HG03469 (cell line): ENCODE measurements at regions not wholly inside any gene's neighbourhood (a gene's known extent, or its start where the extent isn't known, plus 50 kb on each side); places are given as distances from the start of the nearest gene placed in this dataset.

Experiments
- ATAC-seq: cut with Tn5 transposase; IDR thresholded peaks from one replicate; pipeline ENCODE4 v1.9.1; 2021; ENCODE audit warnings: mild to moderate bottlenecking, moderate library complexity, moderate number of reproducible peaks; ENCODE audit not compliant: unreplicated experiment

GRCh38 chr9:73845539-73845938, 651.6 kb upstream of the RORB start:
- ATAC-seq: peak; percentile 74

DNA sequence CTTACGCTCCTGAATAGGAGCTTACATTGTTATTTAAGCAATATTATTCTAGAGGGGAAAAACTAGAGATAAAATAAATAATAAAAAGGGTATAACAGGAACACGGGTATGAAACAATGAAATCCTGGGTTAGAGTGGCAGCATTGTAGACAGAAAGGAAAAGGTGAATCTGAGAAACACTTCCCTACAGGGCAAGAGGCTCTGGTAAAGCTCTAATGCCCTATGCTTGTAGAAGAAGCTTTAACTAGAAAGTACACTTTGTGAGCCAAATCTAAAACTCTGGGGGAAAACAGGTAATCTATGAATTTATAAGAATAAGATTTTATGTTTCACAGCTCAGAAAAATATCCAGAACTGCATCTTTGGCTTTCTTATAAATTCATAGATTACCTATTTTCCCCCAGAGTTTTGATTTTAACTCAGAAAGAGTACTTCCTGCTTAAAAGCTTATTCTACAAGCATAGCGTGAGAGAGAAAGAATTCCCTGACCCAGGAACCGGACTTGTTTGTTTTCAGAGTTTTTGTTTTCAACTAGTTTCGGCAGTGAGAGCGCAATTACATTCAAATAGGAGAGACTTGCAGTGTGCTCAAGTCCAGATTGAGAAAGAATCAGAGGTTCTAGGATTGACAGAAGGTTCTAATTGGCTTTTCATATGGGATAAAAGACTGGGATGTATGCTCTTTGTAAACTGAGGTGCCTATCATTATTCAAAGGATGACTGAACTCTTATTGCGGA, 651.0 kb upstream of the RORB start:
- ATAC-seq: no peak

- ATAC-seq: no peak
Observed at GRCh38 chr9:73847536-73847935, 649.6 kb upstream of the RORB start.

DNA sequence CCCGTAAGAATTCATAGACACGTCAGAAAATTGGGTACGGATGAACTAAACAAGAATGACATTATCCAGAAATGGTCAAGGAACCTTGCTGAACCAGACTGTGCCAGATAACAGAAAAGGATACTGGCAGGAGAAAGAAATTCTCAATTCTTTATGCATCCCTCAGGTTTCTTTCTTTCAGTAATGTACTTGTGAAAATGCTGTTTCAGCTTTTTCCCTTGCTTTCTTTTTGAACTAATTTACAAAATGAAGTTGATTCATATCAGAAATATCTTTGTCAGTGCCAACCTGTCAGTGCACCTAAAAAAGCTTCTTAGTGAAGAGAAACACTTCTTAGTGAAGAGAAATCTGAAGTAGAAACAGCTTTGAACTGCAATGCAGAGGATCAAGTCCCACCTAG, 643.6 kb upstream of the RORB start:
- ATAC-seq: no peak

DNA sequence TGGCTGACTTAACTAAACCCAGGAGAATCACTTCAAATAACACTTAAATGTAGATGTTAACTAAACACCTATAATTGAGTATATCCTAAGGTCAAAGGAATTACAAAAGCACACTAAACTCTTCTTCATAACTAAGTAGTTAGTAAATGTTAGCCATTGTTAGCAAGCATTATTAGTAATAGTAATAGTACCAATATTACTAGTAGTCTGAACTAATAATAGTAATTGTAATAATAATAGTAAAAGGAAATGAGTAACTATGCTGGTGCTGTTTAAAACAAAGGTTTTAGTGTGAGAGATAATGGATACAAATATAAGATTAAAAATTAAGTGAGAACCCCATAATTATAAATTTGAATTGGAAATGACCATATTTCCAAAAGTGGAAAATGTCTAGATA, 641.9 kb upstream of the RORB start:
- no peak for ATAC-seq

DNA sequence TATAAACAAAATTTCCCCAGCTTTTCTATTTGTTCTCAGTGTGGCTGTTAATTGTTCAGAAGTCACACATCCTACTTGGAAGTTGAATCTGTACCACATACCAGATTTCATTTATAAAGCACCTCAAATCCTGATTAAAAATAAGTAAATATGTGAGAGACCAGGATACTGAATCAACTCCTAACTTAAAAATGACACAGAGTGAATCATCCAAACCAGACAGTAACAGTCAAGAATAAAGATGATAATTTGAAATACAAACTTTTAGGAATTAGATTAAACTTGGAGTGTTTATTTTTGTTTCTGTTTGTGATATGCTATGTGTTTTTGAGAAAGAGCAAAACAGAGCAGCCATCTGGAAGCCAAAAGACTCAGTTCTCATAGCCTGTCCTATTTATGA, 633.2 kb upstream of the RORB start:
- ATAC-seq: no peak

DNA sequence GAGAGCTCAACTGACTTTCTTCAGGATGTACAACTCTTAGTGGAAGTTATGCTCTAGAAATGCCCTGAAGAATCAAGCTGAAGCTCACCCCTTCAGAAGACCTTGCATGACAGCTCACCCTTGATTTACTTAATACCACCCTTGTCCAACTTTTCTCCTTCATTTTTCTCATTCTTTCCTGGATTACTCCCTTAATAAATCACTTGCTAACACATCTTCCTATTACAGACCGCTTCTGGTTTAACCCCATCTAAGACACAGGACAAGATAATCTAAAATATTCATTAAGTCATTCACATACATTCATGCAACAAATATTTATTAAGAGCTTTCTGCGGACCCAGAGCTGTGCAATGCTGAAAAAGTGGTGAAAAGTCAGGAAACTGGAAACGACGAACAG, 630.7 kb upstream of the RORB start:
- no peak for ATAC-seq

DNA sequence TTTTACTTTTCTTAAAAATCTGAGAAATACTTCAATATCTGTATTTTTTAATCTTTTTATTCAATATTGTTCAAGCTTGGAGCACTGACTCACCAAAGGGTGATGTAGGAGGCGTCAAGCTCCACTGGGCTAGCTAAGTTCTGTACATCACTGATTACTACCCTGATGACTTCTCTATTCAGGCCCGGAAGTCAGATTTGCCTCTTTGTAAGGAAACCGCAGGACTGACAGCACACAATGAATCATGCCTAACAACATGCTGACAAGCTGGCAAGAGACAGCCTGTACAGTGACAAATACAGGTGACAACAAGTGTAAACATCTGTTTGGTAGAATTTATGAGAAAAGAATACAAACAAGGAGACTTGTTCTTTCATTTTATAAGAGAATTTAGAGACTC, 627.9 kb upstream of the RORB start:
- peak; percentile 100 for ATAC-seq

DNA sequence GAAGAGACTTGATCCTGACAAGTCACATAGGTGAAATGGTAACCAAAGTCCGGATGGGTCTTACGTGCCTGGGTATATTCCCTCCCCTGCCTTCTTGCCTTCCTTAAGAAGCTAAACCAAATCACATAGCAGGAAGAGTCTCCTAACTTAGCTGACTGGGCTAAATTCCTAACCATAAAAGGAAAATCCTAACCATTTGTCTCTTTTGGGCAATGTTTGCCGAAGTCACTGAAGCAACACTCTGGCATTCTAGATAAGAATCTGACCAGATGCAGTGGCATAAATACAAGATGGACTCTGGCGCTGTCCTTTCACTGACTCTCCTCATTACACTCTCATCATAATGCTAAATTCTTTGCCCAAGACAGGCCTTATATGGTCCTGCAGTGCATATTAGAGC, 625.5 kb upstream of the RORB start:
- no peak for ATAC-seq

- no peak for ATAC-seq
Observed at GRCh38 chr9:73872701-73873100, 624.4 kb upstream of the RORB start.

DNA sequence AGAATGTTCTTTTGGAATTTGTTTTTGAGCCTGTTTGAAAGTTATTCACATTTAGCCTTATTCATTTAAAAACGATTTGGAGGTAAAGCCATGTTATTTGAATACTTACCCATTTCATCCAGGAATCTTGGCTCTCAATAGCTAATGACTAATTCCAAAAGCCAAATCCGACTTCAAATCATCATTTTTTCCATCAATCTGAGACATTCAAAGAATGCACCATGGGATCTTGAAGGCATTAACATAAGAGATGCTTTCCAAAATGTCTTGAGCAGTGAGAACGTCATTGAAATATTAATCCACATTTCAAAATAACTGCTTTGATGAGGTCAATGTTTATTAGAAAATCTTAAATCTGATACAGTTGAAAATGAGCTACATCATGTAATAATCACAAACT, 617.0 kb upstream of the RORB start:
- ATAC-seq: no peak

DNA sequence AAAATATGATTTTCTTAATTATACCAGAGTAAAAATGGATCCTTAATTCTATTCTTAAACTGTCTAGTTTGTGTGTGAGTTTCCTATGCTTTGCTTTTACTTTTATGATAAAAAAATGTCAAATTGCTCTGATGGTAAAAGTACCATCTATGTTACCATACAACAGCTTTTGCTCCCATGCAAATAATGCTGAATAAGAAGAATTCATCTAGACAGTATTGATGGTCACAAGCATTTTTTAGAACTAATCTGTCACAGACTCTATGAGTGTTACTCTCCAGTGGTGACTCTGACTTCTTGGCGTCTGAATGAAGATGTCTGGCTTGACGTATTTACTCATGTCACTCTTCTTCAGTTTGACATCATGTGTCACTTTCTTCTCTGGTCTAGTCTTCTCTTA, 608.1 kb upstream of the RORB start:
- ATAC-seq: no peak

DNA sequence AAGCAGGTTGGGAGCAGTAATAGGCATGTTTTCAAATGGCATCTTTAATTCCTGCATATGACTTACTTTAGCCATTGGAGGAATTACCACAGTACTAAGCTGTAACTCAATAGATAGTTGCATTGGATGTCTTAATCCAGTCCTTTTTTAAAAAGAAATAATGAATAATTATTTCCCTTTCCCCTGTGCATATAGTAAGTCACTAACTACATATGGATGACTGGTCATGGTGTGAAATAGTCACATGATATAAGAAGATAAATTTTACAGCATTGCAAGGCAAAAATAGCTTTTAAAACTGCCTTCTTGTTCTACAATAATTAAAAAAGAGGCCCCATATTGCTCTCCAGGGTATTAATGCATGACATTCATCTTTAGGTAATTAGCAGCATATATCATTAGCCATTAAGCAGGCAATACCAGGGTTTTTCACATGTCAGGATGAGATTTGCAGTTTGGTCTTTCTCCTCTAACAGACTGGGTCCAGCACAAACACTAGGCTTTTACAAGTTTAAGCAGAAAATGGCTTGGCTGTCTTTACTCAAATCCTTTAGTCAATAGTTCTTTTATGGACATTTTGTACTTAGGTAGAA, 606.4 kb upstream of the RORB start:
- no peak for ATAC-seq

- no peak for ATAC-seq
Observed at GRCh38 chr9:73892335-73892734, 604.8 kb upstream of the RORB start.

DNA sequence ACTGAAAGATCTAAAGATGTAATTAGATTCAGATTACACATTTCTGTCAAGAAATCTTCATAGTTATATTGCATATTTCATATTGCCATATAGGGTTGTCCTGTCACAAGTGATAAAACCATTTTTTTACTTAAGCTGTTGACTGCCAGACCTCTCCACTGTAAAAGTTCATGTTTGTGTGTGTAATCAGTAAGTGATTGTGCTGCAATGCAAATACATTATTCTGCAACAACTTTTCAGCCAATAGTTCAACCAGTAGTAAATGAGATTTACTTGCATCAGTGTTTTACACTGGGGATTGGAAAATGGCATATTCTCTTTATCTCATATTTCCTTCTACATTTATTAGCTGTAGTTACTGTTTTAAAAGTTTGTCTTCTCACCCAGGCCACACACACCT, 603.9 kb upstream of the RORB start:
- no peak for ATAC-seq

- no peak for ATAC-seq
Observed at GRCh38 chr9:73896061-73896460, 601.1 kb upstream of the RORB start.

DNA sequence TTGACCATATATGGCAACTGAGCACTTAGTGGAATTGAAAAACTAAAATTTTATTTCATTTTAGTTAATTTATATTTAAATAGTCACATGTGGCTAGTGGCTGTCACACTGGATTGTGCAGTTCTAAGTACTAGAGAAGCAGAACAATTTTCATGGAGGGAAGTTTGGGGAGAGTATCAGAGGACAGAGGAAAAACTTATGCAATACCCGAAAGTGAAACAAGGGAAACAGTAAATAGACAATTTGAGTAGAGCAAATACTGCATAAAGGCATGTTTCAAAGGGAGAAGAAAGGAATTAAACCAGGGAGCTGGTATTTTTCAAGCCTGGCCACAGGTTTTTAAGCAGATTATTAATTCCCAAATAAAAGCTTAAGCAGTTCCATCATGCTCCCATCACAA, 590.5 kb upstream of the RORB start:
- ATAC-seq: no peak

DNA sequence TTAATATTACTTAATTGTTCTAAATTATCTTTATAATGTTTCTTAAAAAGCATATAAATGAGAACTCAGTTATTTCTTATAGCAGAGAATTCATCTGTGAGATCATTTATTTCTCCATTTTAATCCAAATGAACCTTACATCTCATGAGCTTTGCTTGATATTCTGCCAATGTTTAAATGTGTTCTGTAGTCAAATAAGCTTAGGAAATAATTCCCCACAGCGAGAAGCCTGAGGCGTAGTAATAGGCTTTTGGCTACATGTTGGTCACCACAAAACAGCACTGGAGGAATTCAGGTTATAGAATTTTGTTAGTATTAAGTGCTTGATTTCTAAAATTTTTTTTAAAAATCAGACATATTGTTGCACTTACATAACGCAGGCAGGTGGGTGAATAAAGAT, 585.3 kb upstream of the RORB start:
- ATAC-seq: no peak

DNA sequence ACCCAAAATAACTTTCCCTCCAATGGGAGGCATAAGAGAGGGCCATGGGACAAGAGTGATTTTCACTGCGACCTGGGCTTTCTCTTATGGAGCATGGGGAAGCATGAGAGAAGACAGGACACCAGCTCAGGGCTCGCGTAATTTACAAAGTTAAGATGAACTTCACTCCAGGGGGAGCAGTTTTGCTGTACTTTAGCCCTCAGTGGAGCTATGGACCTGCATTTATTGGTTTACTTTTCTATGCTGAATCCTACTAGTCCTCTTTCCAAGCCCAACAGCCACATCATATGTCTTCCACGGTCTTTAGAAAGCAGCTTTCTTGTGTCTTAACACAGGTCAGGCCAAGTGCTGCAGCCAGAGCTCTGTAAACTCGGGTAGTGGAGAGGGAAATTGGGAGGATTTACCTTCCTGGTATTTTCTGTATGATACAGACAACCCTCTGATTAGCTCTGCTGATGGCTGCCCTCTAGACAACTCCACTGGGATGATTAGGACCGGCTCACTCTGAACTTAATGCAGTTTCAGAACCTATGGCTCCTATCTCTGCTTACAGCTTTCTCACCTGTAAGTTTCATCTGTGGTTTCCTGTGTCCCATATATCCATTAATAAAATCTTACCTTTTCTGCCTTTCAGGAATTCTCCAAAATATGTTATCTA, 581.0 kb upstream of the RORB start:
- ATAC-seq: no peak

DNA sequence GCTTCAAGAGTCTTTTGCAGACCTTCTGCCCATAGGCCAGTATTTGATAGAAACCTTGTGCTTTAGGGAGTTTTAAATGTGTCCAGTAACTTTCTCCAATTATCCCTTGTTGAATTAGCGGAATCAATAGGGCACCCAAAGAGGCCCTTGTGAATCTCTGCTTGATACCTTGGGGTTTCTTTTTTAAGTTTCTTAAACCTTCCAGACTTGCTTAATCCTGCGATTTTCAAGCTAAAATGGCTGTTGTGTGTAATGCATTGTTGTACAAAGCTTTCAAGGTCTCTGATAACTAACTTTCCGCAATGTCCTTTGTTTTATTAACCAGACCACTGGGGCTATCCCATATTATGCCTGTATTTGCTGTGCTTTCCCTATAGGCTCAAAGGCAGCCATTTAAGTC, 577.4 kb upstream of the RORB start:
- ATAC-seq: no peak

GRCh38 chr9:73923796-73924195, 573.3 kb upstream of the RORB start:
- no peak for ATAC-seq

- ATAC-seq: no peak
Observed at GRCh38 chr9:73951147-73951546, 546.0 kb upstream of the RORB start.
